T-helper 9 cell (primary cell): ENCODE measurements at regions not wholly inside any gene's neighbourhood (a gene's known extent, or its start where the extent isn't known, plus 50 kb on each side); places are given as distances from the start of the nearest gene placed in this dataset.
"Not testable (repeated sequence)": the region's sequence is repeated elsewhere in the genome, so short reads cannot be mapped to it uniquely, and the experiment has no call there.

Source experiments
- DNase-seq: peaks from one replicate; pipeline ENCODE4 v3.0.0-alpha.2; 2020

DNA sequence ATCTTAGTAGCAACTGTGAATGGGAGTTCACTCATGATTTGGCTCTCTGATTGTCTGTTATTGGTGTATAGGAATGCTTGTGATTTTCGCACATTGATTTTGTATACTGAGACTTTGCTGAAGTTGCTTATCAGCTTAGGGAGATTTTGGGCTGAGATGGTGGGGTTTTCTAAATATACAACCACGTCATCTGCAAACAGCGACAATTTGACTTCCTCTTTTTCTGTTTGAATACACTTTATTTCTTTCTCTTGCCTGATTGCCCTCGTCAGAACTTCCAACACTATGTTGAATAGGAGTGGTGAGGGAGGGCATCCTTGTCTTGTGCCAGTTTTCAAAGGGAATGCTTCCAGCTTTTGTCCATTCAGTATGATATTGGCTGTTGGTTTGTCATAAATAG, 1883.1 kb upstream of the TENM3 start:
- DNase-seq: not testable (repeated sequence)

DNA sequence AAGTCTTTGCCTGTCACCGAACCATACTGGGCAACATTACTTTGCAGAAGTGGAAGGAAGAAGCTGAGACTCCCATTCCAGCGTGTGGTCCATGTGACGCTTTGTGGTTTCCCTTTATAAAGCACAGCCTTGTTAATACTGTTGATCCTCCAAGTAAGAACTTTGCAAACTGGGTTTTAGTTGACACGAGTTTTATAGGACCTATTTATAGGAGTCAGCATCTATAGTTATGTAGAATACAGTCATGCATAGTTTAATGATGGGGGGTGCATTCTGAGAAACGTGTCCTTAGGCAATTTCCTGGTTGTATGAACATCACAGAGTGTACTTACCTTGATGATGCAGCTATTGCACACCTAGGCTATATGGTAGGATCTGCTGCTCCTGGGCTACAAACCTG, 1879.4 kb upstream of the TENM3 start:
- no peak for DNase-seq

DNA sequence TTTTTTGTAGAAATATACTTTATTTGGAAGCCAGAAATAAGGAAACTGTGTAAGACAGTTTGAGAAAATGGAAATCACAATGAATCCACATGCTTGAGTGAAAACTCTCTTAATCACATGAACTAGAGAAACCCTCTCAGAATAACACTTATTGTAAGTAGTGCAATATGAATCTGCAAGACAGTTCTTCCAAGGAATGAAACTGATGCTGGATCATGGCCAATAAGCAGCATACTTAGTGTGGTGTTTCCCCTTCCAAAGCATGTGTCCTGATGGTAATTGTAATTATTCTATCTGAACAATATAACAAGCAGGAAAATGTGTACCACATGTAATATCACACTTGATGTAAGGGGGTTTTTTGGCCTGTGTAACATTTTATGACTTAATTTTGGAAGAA, 1870.5 kb upstream of the TENM3 start:
- DNase-seq: no peak

DNA sequence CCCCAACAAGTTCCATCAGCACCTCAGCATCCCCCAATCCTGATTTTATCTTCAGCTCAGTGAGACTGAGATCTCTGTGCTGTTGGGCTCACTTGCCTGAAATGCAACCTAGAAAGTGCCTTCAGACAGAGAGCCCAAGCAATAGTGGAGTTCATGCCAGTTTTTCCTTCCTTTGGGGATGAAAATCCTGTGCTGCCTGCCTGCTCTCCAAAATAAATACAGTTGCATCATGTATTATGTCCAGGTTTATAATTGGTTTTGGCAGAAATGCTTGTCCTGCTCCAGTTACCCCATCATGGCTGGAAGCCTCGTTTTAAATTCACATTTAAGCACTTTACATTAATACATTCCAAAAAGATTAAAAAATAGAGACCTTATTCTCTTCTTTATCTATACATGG, 1865.5 kb upstream of the TENM3 start:
- no peak for DNase-seq

DNA sequence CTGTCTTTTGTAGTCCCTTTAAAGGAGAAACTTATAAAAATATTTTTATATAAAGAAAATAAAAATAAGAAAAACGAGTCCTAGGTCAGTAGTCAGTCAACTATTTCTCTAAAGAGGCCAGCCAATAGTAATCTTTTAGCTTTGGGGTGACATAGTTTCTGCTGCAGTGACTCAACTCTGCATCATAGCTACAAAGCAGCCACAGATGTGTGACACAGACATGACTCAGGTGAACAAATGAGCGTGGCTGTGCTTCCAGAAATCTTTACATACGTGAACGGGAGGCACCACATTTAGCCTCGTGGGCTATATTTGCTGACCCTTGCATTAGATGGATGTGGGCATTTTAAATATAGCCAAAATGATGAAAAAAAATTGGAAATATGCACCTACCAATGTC, 1862.5 kb upstream of the TENM3 start:
- no peak for DNase-seq

DNA sequence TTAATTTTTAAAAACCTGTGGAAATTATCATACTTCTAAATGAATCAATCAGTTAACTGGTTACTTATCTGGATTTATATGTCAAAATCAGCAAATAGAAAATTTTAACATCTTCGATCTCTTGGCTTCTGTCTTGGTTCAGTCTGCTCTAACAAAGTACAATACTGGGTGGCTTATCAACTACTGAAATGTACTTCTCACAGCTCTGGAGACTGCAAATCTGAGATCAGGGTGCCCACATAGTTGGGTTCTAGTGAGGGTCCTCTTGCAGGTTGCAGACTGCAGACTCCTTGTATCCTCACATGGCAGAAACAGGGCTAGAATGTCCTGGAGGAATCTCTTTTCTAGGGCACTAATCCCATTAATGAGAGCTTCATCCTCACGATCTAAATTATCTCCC, 1851.6 kb upstream of the TENM3 start:
- no peak for DNase-seq

DNA sequence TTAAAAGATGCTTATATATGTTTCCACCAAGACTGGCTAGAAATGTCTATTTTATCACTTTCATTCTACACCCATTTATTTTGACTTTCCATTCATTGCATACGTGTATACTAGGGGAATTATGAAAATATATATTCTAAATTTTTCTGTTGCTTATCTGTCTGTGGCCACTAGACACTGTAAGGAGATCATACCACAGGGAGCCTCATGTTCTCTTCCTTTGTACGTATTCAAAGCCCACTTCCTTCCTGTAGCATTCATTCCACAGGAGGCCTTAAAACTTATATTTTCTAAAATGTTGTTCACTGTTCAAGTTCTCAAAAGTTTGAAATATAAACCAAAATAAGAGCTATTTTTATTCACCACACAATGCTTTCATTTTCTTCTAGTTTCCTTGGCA, 1848.9 kb upstream of the TENM3 start:
- no peak for DNase-seq

DNA sequence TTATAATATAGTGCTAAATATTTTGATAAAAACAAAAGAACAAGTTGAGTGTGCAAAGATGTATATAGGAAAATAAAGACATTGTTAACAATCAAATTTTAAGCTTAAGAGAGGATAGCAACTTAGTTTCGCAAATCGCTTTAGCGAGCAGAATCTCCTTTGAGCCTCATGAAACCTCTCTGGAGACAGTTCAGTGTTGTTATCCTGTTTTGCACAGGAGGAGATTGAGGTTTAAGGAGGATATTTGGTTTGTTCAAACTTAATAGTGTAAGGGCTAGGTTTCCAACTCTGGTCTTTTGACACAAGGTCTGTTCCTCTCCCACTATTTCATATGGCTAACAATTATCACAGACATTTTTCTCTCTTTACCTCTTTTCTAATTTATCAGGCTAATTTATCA, 1848.5 kb upstream of the TENM3 start:
- no peak for DNase-seq

DNA sequence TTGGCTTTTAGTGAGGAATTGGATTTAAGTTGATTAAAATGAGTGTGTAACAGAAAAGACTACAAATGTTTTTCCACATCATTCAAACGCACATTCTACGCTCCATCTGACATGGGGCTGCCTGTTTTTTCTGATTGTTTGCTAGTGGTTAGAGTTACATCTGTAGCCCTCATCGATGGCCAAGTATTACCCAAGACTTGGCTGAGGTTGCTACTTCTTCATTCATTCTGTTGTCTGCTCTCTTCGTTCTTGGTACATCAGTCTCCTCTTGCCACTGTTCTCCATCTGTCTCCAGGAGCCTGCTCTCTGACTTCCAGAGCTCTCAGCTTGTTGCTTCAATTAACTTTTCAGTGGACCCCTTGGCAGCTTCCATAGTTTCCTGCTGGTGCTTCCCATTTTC, 1844.6 kb upstream of the TENM3 start:
- DNase-seq: no peak

DNA sequence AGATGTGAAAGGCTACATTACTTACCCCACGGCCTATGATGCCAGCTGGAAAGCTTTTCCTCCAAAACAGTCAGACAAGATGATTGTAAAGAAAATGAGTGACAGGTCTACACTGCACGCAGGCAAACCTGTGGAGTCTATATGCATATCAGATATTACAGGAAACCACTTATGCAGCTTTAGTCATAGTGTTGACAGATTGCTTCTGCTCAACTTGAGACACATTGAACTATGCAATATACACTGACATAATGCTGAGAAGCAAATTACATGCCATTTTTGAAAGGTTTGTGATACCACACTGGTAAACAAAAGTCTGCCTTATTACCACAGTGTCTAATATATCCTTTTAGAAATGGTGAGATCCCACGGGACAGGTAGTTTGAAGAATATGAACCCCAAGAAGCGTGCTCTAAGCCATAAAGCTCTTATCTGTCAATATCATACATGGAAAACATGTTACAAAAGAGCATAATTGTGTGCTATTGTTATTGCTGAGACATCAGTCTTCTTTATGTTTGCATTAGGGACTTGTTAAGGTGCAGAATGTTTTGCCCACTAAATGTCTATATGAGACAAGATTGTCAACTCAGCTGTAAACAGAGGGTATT, 1835.8 kb upstream of the TENM3 start:
- no peak for DNase-seq

DNA sequence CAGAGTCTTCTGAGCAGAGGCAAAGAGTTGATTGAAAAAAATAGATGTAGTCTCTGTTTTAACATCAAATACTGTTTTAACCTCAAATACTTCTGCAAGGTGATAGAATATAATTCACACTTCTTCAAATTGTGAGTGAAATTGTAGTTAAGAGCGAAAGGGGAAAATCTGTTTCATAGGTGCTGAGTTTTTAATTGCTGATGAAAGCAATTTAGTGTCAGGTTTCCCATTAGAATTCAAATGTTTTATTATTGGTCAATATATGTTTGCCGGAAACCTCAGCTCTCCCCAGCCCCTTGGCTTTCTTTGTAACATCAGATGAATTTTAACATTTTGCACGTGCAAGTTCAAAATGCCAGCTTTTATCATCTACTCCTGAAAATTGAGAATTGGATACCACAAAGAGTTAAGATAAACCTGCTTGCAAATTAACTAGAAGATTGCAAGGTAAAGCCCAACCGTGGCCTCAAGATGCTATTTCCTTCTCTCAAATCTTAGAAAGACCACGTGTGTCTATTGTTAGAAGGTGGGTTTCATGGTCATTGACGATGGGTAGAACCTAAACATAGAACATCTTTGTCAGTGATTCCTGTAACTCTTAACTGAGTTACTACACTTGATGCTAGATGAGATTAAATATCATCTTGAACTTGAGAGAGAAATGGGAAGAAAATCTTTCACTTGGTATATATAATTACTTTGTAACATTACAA, 1824.2 kb upstream of the TENM3 start:
- no peak for DNase-seq

DNA sequence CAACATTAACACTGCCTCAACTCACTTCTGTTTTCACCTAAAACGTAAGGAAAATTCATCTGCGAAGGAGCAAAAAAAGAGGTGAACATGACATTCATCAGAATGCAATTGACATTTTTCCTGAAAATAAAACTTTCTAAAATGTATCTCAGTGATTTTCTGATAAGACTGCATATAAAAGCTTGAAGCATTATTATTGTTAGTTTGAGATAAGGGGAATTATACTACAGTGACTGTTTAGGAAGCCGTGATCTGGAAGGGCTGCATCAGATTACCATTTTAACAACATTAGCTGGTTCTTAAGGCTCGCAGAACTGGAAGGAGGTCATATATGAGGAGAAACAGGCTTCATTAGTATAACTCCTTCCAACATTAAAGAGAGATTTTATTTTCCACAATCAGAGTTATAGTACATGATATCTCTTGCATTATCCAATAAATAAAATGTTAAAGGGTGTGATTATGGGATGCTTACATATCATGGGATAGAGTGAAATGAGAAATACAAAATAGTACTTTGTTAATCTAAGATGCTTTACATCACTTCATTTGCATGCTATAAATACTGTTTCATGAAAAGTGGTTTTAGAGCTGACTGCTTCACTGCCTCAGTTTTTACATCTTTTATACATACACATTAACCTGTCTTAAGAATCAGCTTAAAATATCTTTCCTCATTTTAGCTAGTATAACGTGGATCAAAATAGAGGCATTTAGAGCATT, 1820.1 kb upstream of the TENM3 start:
- DNase-seq: no peak

DNA sequence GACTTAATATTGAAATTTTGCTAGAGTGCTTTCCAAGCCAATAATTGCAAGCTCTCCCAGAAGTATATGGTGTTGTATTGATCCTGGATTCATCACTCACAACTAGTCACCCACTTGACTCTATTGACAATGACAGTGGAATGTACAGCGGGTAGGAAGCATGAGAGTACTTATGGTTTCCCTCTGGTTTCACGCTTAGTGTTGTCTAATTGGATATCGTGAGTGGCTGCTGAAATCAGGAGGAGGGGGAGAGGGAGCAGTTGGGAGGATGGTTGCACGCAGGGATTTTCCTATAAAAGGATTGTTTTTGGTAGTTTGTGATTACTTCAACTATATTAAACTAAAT, 1819.5 kb upstream of the TENM3 start:
- no peak for DNase-seq

DNA sequence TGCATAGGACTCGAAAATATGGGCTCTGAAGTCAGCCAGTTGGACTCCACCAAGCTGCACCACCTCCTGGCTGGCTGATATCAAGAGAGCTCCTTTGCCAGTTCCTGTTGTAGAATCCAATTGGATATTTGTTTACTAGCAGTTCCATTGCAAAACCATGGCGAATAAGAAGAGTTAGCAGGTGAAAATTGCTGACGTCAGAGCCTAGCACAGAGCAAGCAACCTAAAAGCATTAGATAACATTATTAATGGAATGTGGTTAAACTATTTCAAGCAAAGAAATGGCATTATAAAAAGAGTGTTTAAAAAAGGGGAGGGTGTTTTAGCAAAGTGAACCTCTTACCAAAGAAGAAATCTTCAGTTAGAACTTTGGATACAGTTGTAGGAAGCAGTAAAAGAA, 1816.3 kb upstream of the TENM3 start:
- no peak for DNase-seq

DNA sequence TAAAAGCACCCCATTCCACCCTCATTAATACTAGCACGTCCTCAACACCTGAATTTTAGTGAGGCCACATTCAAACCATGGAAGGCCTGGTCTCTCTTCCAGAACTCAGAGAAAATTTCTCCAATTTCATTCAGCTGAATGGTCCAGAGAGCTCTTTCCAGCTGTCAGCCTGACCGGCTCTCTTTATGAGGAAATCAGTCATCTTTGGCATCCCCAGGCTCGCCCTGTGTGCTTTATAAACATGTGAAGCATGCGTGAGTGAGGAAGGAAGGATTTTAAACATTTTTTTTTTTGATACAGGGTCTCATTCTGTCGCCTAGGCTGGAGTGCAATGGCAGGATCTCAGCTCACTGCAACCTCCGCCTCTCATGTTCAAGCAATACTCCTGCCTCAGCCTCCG, 1812.9 kb upstream of the TENM3 start:
- DNase-seq: no peak

DNA sequence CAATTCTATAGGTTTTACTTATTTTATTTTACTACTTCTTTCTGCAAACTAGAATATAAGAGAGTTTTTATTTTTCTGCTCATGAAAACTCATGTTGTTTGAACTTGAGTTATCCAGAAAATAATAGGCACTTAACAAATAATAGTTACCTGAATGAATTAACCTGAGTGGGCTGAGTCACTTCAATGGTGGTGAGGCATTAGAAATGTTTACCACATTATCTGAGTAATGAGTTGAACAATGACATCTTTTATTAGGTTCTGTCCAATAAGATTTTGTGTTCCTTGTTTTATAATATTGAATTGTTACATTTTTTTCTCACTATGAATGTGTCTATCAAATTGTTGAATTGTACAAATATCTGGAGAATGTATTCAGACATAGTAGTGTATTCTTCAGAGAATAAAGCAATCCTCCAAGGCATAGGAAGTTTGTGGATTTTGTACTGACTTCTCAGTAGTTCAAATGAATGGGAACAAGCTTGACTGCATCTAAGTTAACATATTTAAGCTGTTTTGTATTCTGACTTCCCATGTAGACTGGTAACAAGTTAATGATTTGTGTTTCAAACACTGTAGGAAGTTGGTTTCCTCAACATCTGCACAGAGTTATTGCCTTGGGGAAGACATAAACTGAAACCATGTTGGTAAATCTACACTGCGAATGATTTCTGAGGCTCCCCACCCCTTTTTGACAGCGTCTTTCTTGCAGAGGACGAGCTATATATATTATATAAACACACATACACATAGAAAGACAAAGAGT, 1808.9 kb upstream of the TENM3 start:
- DNase-seq: no peak

DNA sequence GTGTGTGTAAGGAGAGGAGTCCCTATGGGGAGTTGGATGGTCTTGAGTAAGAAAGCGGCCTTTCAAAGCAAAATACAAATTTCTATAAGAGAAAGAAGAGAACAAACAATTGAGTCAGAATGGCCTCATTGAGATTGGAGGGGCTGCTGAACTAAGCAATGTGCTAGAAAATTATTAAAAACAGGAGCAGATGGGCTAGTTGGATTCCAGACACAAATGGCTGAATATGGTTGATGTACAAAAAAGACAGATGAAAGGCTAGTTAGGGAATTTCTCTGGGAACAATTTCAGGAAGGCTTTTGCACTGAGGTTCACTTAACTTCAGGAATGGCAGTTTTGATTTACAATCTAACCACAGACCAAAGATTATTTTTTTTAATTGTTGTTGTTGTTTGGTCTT, 1806.8 kb upstream of the TENM3 start:
- no peak for DNase-seq

DNA sequence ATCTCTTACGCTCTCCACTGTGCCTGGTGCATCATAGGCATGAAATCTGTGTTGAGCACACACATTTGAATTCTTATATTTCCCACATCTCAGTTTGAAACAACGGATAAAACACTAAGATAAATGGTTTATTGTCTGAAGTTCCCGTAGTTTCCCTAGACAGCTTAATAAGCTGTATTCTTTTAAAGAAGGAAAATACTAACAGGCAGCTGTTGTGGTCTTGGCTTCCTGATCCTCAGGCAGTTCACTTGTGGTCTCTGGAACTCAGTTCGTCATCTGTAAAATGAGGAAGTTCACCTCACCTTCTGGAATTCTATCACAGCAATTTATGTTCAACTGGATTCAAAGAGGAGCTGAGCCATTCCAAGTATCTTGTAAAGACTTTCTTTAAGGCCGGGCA, 1805.6 kb upstream of the TENM3 start:
- no peak for DNase-seq

DNA sequence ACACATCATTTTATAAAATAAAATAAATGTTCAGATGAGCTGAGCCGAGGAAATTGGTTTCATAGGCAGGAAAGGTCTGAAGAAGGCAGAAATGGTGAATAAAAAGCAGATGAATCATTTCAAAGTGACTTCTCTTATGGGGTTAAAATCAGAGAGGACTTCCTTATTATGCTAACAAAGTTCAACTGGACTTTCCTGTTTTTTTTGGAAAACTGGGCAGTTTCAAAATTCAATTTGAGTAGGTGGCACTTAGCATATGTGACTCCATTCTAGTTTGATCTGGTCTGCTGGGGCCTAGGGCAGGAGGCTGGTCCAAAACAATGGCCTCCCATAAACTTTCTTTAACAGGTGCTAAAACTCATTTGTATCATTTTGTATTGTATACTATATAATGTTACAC, 1794.9 kb upstream of the TENM3 start:
- DNase-seq: no peak

DNA sequence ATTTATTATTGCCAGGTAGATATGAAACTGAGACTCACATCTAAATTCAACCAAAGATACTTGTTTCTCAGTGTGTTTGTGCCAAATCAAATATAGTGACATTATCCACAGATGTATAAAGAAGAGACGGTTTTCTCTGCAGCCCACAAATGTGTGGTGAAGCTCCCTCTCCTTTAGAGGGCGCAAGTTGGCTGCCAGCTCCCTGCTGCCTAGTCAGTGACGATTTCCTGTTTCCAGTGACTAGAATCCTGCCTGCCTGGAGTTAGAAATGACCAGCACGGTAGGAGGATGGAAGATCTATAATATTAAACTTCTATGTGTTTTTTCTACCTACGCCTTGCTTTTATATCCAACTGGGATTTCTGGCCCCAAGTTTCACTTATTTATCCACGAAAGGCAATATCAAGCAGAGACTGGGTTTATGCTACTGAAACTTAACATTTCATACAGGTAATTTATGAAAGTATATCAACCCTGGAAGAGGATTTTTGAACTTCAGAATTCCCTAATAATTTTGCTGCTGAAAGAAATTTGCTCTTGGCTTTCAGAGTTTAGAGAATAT, 1793.7 kb upstream of the TENM3 start:
- DNase-seq: no peak

DNA sequence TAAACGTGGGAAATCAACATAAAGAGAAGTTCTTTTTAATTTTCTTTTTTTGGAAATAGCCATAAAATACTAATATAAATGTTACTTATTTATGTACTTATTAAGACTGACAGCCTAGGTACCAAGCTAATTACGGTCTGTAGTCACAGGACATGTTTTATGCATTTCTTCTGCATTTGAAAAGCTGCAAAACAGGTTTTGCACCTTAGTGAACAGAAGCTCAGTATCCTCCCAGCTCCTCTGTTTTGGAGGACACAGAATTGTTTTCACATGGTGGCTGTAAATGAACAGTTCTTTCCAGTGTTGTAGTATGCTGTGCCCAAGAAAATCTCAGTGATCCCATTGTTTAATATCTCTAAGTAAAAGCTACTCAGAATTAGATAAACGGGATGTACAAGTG, 1788.0 kb upstream of the TENM3 start:
- no peak for DNase-seq

DNA sequence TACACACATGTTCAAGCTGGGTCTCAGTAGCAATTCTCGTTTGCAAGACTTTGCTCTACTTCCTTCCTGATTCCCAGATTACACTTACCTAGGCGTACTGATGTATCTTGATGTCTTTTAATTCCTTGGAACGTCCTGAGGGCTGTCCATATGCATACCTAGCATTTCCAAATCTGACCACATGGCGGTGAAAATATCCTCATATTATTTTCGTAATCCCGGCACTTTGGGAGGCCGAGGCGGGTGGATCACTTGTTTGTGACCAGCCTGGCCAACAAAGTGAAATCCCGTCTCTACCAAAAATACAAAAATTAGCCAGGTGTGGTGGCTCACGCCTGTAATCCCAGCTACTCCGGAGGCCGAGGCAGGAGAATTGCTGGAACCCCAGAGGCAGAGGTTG, 1786.3 kb upstream of the TENM3 start:
- DNase-seq: no peak

DNA sequence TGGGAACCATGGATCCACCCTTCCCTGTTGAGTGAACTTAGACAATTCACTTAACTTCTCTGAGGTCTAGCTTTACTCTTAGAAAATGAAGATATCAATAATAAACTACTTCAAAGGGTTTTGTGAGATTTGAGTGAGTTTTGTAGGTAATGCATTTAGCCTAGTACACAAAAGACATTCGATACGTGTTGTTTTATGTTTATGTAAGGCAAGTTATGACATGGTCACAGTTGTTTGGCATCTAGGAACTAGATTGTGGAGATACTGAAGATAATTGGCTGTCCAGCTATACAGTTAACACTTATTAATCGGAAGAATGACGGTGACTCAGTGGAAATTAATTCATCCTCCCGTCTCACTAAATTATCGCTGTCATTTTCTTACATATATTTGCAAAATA, 1781.1 kb upstream of the TENM3 start:
- DNase-seq: no peak
